Smooth muscle cell (in vitro differentiated cells): ENCODE measurements at regions not wholly inside any gene's neighbourhood (a gene's known extent, or its start where the extent isn't known, plus 50 kb on each side); places are given as distances from the start of the nearest gene placed in this dataset.

Experiments used
- DNase-seq: peaks from one replicate; lab custom pipeline; 2025; ENCODE audit not compliant: unreplicated experiment; lab: John Stamatoyannopoulos, UW
- H2AFZ ChIP-seq: fragments of 200-600 bp; sonication (generic); 2 replicates; pipeline ENCODE4 v1.6.0; 2016; ENCODE audit warnings: antibody characterized with exemption, low read depth, mild to moderate bottlenecking
- H3F3A ChIP-seq: fragments of 200-600 bp; sonication (generic); 2 replicates; pipeline ENCODE4 v1.6.0; 2017; ENCODE audit warnings: antibody characterized with exemption, low read depth
- H3K27ac ChIP-seq: fragments of 200-600 bp; sonication (generic); 2 replicates; pipeline ENCODE4 v1.5.1; 2016; ENCODE audit warnings: low read depth, mild to moderate bottlenecking
- H3K27me3 ChIP-seq: fragments of 200-600 bp; sonication (generic); 2 replicates; pipeline ENCODE4 v1.6.1; 2016; ENCODE audit warnings: low read depth, mild to moderate bottlenecking
- H3K36me3 ChIP-seq: fragments of 200-600 bp; sonication (generic); 2 replicates; pipeline ENCODE4 v1.5.1; 2016; ENCODE audit warnings: low read depth
- H3K4me1 ChIP-seq: fragments of 200-600 bp; sonication (generic); 2 replicates; pipeline ENCODE4 v1.5.1; 2016; ENCODE audit warnings: low read depth
- H3K4me2 ChIP-seq: fragments of 200-600 bp; sonication (generic); 2 replicates; pipeline ENCODE4 v1.6.0; 2016; ENCODE audit warnings: mild to moderate bottlenecking
- H3K4me3 ChIP-seq: fragments of 200-600 bp; sonication (generic); 2 replicates; pipeline ENCODE4 v1.5.1; 2016; ENCODE audit warnings: mild to moderate bottlenecking
- H3K79me2 ChIP-seq: fragments of 200-600 bp; sonication (generic); 2 replicates; pipeline ENCODE4 v1.6.0; 2016; ENCODE audit warnings: low read depth, mild to moderate bottlenecking
- H3K9ac ChIP-seq: fragments of 200-600 bp; sonication (generic); 2 replicates; pipeline ENCODE4 v1.6.0; 2016; ENCODE audit warnings: low read depth
- H3K9me3 ChIP-seq: fragments of 200-600 bp; sonication (generic); replicated peaks from 2 replicates; pipeline ENCODE4 v1.5.1; 2016; ENCODE audit warnings: low read depth
- H4K20me1 ChIP-seq: fragments of 200-600 bp; sonication (generic); 2 replicates; pipeline ENCODE4 v1.6.0; 2016; ENCODE audit warnings: low read depth
- CTCF ChIP-seq: fragments of 200-600 bp; sonication (generic); IDR thresholded peaks from 2 replicates; pipeline ENCODE4 v1.5.1; 2017; ENCODE audit warnings: borderline replicate concordance, mild to moderate bottlenecking, antibody characterized with exemption; ENCODE audit not compliant: insufficient read depth, poor library complexity, severe bottlenecking
- WGBS: methylation state at CpG from one replicate; pipeline ENCODE4 v1.1.7; 2016; ENCODE audit warnings: low lambda C conversion rate; 5-methylcytosine and 5-hydroxymethylcytosine counted together

- H3K4me2 ChIP-seq, result no peak overlapping the region
- no peak overlapping the region for H3K9ac ChIP-seq
- no peaks in the 10 kb centered on the region for H3F3A ChIP-seq
- no peaks in the 10 kb centered on the region for H3K27me3 ChIP-seq
- no peaks in the 10 kb centered on the region for H3K79me2 ChIP-seq
- WGBS, result 89% methylated on average over 3 of the region's 3 CpGs
- H3K4me3 ChIP-seq, result no peak overlapping the region
- H4K20me1 ChIP-seq, result no peaks in the 10 kb centered on the region
- no peaks in the 10 kb centered on the region for H3K9me3 ChIP-seq
- H3K27ac ChIP-seq, result no peak overlapping the region
- TF ChIP-seq CTCF, result no peak
- no peak for DNase-seq
- no peaks in the 10 kb centered on the region for H3K4me1 ChIP-seq
- no peaks in the 10 kb centered on the region for H3K36me3 ChIP-seq
- no peak overlapping the region for H2AFZ ChIP-seq
Measured at GRCh38 chr3:74564560-74564959, 49.9 kb downstream of the CNTN3 start.

- no peaks in the 10 kb centered on the region for H3F3A ChIP-seq
- no peak overlapping the region for H3K4me3 ChIP-seq
- no peaks in the 10 kb centered on the region for H3K9me3 ChIP-seq
- H3K4me1 ChIP-seq, result no peaks in the 10 kb centered on the region
- WGBS, result 87% methylated on average over 8 of the region's 8 CpGs
- no peaks in the 10 kb centered on the region for H3K79me2 ChIP-seq
- H3K36me3 ChIP-seq, result no peaks in the 10 kb centered on the region
- H4K20me1 ChIP-seq, result no peaks in the 10 kb centered on the region
- DNase-seq, result no peak
- no peak overlapping the region for H3K4me2 ChIP-seq
- no peak overlapping the region for H3K27ac ChIP-seq
- no peak overlapping the region for H2AFZ ChIP-seq
- TF ChIP-seq CTCF, result no peak
- no peak overlapping the region for H3K9ac ChIP-seq
- no peaks in the 10 kb centered on the region for H3K27me3 ChIP-seq
Measured at GRCh38 chr3:74562558-74563269, 51.7 kb downstream of the CNTN3 start.

GRCh38 chr3:74561881-74562280 lies 52.6 kb downstream of the CNTN3 start:
- no peaks in the 10 kb centered on the region for H3F3A ChIP-seq
- H3K9me3 ChIP-seq, result no peaks in the 10 kb centered on the region
- H3K9ac ChIP-seq, result no peak overlapping the region
- H3K27ac ChIP-seq, result no peak overlapping the region
- no peak overlapping the region for H3K4me2 ChIP-seq
- no peaks in the 10 kb centered on the region for H3K27me3 ChIP-seq
- no peaks in the 10 kb centered on the region for H3K36me3 ChIP-seq
- no peak overlapping the region for H3K4me3 ChIP-seq
- H4K20me1 ChIP-seq, result no peaks in the 10 kb centered on the region
- DNase-seq, result no peak
- H2AFZ ChIP-seq, result no peak overlapping the region
- no peak for TF ChIP-seq CTCF
- H3K79me2 ChIP-seq, result no peaks in the 10 kb centered on the region
- no peaks in the 10 kb centered on the region for H3K4me1 ChIP-seq
- 76% methylated on average over 2 of the region's 2 CpGs for WGBS

GRCh38 chr3:74559261-74559660 lies 55.2 kb downstream of the CNTN3 start:
- H2AFZ ChIP-seq, result no peak overlapping the region
- no peaks in the 10 kb centered on the region for H3K27me3 ChIP-seq
- H3K79me2 ChIP-seq, result no peaks in the 10 kb centered on the region
- no peaks in the 10 kb centered on the region for H4K20me1 ChIP-seq
- DNase-seq, result no peak
- H3F3A ChIP-seq, result no peaks in the 10 kb centered on the region
- H3K9ac ChIP-seq, result no peak overlapping the region
- no peaks in the 10 kb centered on the region for H3K36me3 ChIP-seq
- no peaks in the 10 kb centered on the region for H3K4me1 ChIP-seq
- no peak overlapping the region for H3K27ac ChIP-seq
- WGBS, result 91% methylated on average over 5 of the region's 5 CpGs
- no peak for TF ChIP-seq CTCF
- H3K4me2 ChIP-seq, result no peak overlapping the region
- H3K9me3 ChIP-seq, result no peaks in the 10 kb centered on the region
- no peak overlapping the region for H3K4me3 ChIP-seq
